Mesendoderm (in vitro differentiated cells): ENCODE measurements at regions not wholly inside any gene's neighbourhood (a gene's known extent, or its start where the extent isn't known, plus 50 kb on each side); places are given as distances from the start of the nearest gene placed in this dataset.

Experiments used
- DNase-seq: peaks from one replicate; pipeline ENCODE4 v3.0.0; 2013
- H2AK5ac ChIP-seq: 2 replicates; pipeline ENCODE4 v1.6.1; 2013; ENCODE audit warnings: low read length, inconsistent platforms
- H2BK120ac ChIP-seq: 2 replicates; pipeline ENCODE4 v1.6.1; 2013; ENCODE audit warnings: low read depth, mild to moderate bottlenecking, low read length, moderate library complexity, mixed read lengths
- H2BK15ac ChIP-seq: replicated peaks from 2 replicates; pipeline ENCODE4 v1.6.1; 2013; ENCODE audit warnings: low read depth, mild to moderate bottlenecking, moderate library complexity
- H2BK5ac ChIP-seq: 2 replicates; pipeline ENCODE4 v1.6.1; 2013; ENCODE audit warnings: low read length, inconsistent platforms
- H3K18ac ChIP-seq: 2 replicates; pipeline ENCODE4 v1.6.1; 2013; ENCODE audit warnings: mild to moderate bottlenecking, low read length, mixed read lengths
- H3K23ac ChIP-seq: one replicate; pipeline ENCODE4 v1.6.1; 2013; ENCODE audit warnings: low read length
- H3K27ac ChIP-seq: 2 replicates; pipeline ENCODE4 v1.5.1; 2013; ENCODE audit warnings: low read depth, mild to moderate bottlenecking, inconsistent platforms, low read length, moderate library complexity
- H3K27me3 ChIP-seq: 2 replicates; pipeline ENCODE4 v1.6.1; 2013; ENCODE audit warnings: low read length, control low read depth, mild to moderate bottlenecking, inconsistent platforms; ENCODE audit not compliant: insufficient read depth, poor library complexity
- H3K36me3 ChIP-seq: 2 replicates; pipeline ENCODE4 v1.6.1; 2013; ENCODE audit warnings: low read length, inconsistent platforms; ENCODE audit not compliant: control insufficient read depth, insufficient read depth
- H3K4ac ChIP-seq: one replicate; pipeline ENCODE4 v1.6.1; 2013; ENCODE audit warnings: low read depth, mild to moderate bottlenecking, low read length, moderate library complexity
- H3K4me1 ChIP-seq: 2 replicates; pipeline ENCODE4 v1.6.1; 2013; ENCODE audit warnings: low read depth, low read length, inconsistent platforms; ENCODE audit not compliant: control insufficient read depth
- H3K4me2 ChIP-seq: 2 replicates; pipeline ENCODE4 v1.6.1; 2013; ENCODE audit warnings: low read length
- H3K4me3 ChIP-seq: 2 replicates; pipeline ENCODE4 v1.5.1; 2013; ENCODE audit warnings: mild to moderate bottlenecking, low read length
- H3K56ac ChIP-seq: one replicate; pipeline ENCODE4 v1.6.1; 2013; ENCODE audit warnings: low read length
- H3K79me1 ChIP-seq: 2 replicates; pipeline ENCODE4 v1.6.1; 2013; ENCODE audit warnings: low read length, inconsistent platforms
- H3K79me2 ChIP-seq: 2 replicates; pipeline ENCODE4 v1.6.1; 2013; ENCODE audit warnings: mild to moderate bottlenecking, low read length; ENCODE audit not compliant: control insufficient read depth, insufficient read depth
- H3K9ac ChIP-seq: 2 replicates; pipeline ENCODE4 v1.6.1; 2013; ENCODE audit warnings: low read length, inconsistent platforms
- H4K5ac ChIP-seq: one replicate; pipeline ENCODE4 v1.6.1; 2013; ENCODE audit warnings: low read length
- H4K8ac ChIP-seq: one replicate; pipeline ENCODE4 v1.6.1; 2013; ENCODE audit warnings: low read depth, mild to moderate bottlenecking, control low read depth, low read length, moderate library complexity
- WGBS: extraction: QIAGEN DNeasy Blood & Tissue Kit; methylation state at CpG from one replicate; pipeline ENCODE4 v1.1.7; 2013; ENCODE audit warnings: low lambda C conversion rate, missing lambda C conversion rate; ENCODE audit not compliant: insufficient coverage; ENCODE audit errors: extremely low coverage; 5-methylcytosine and 5-hydroxymethylcytosine counted together

- Histone ChIP-seq H3K79me2 (no peaks in the 10 kb centered on the region), H2BK5ac (no peak overlapping the region), H4K5ac (no peak overlapping the region), H3K56ac (no peak overlapping the region), H2AK5ac (no peak overlapping the region), H3K27me3 (no peaks in the 10 kb centered on the region), H3K9ac (no peak overlapping the region), H2BK15ac (no peak overlapping the region), H3K79me1 (no peaks in the 10 kb centered on the region), H3K4me2 (no peak overlapping the region), H3K18ac (no peak overlapping the region), H3K23ac (no peak overlapping the region), H2BK120ac (no peak overlapping the region), H3K27ac (no peak overlapping the region), H4K8ac (no peak overlapping the region), H3K4me1 (no peaks in the 10 kb centered on the region), H3K36me3 (no peaks in the 10 kb centered on the region), H3K4me3 (no peak overlapping the region), H3K4ac (no peak overlapping the region)
- DNase-seq, result no peak
- WGBS, result no CpG with 5 or more reads among the region's 2 CpGs
These were observed 146.0 kb upstream of the PHACTR1 start for GRCh38 chr6:12570461-12571030.

- no peaks in the 10 kb centered on the region for H3K79me1 ChIP-seq
- H3K36me3 ChIP-seq, result no peaks in the 10 kb centered on the region
- H2BK15ac ChIP-seq, result no peak overlapping the region
- H3K27me3 ChIP-seq, result no peaks in the 10 kb centered on the region
- no peak overlapping the region for H2BK5ac ChIP-seq
- no peak overlapping the region for H3K4me3 ChIP-seq
- H3K56ac ChIP-seq, result no peak overlapping the region
- no peak overlapping the region for H4K5ac ChIP-seq
- no CpG with 5 or more reads among the region's 4 CpGs for WGBS
- no peak overlapping the region for H4K8ac ChIP-seq
- DNase-seq, result peak; percentile 94
- H3K4me2 ChIP-seq, result no peak overlapping the region
- no peak overlapping the region for H3K23ac ChIP-seq
- H2BK120ac ChIP-seq, result no peak overlapping the region
- H3K79me2 ChIP-seq, result no peaks in the 10 kb centered on the region
- no peak overlapping the region for H3K27ac ChIP-seq
- no peak overlapping the region for H3K4ac ChIP-seq
- H3K9ac ChIP-seq, result no peak overlapping the region
- H3K4me1 ChIP-seq, result no peaks in the 10 kb centered on the region
- peak overlapping the region; percentile 60 for H3K18ac ChIP-seq
- H2AK5ac ChIP-seq, result no peak overlapping the region
These were observed 143.4 kb upstream of the PHACTR1 start for GRCh38 chr6:12572896-12573827.

- Histone ChIP-seq H3K4me1 (no peaks in the 10 kb centered on the region), H3K4me2 (no peak overlapping the region), H3K27me3 (no peaks in the 10 kb centered on the region), H3K79me2 (no peaks in the 10 kb centered on the region), H2BK5ac (no peak overlapping the region), H3K4me3 (no peak overlapping the region), H3K23ac (no peak overlapping the region), H3K56ac (no peak overlapping the region), H4K5ac (no peak overlapping the region), H3K9ac (no peak overlapping the region), H3K18ac (no peak overlapping the region), H4K8ac (no peak overlapping the region), H3K4ac (no peak overlapping the region), H3K79me1 (no peaks in the 10 kb centered on the region), H3K36me3 (no peaks in the 10 kb centered on the region), H2BK15ac (no peak overlapping the region), H2BK120ac (no peak overlapping the region), H3K27ac (no peak overlapping the region), H2AK5ac (no peak overlapping the region)
- no CpG with 5 or more reads among the region's 4 CpGs for WGBS
- DNase-seq, result no peak
These were observed 140.6 kb upstream of the PHACTR1 start for GRCh38 chr6:12575961-12576360.

- Histone ChIP-seq H3K79me1 (no peaks in the 10 kb centered on the region), H3K79me2 (no peaks in the 10 kb centered on the region), H4K5ac (no peak overlapping the region), H4K8ac (no peak overlapping the region), H2BK120ac (no peak overlapping the region), H3K23ac (no peak overlapping the region), H3K36me3 (no peaks in the 10 kb centered on the region), H3K27me3 (no peaks in the 10 kb centered on the region), H3K27ac (no peak overlapping the region), H3K4me3 (no peak overlapping the region), H3K4me2 (no peak overlapping the region), H2BK15ac (no peak overlapping the region), H3K4ac (no peak overlapping the region), H3K56ac (no peak overlapping the region), H3K9ac (no peak overlapping the region), H3K18ac (no peak overlapping the region), H3K4me1 (no peaks in the 10 kb centered on the region), H2BK5ac (no peak overlapping the region), H2AK5ac (no peak overlapping the region)
- WGBS, result no CpG with 5 or more reads among the region's 2 CpGs
- DNase-seq, result no peak
These were observed 140.2 kb upstream of the PHACTR1 start for GRCh38 chr6:12576389-12576788.

GRCh38 chr6:12577124-12577850, 139.3 kb upstream of the PHACTR1 start:
- Histone ChIP-seq H3K4me1 (no peaks in the 10 kb centered on the region), H4K5ac (no peak overlapping the region), H3K23ac (no peak overlapping the region), H3K27ac (no peak overlapping the region), H3K36me3 (no peaks in the 10 kb centered on the region), H3K4ac (no peak overlapping the region), H2AK5ac (no peak overlapping the region), H3K56ac (no peak overlapping the region), H3K79me1 (no peaks in the 10 kb centered on the region), H3K4me3 (no peak overlapping the region), H4K8ac (no peak overlapping the region), H3K79me2 (no peaks in the 10 kb centered on the region), H3K27me3 (no peaks in the 10 kb centered on the region), H2BK120ac (no peak overlapping the region), H3K4me2 (no peak overlapping the region), H3K9ac (no peak overlapping the region), H2BK5ac (no peak overlapping the region), H2BK15ac (no peak overlapping the region), H3K18ac (no peak overlapping the region)
- no CpG with 5 or more reads among the region's 8 CpGs for WGBS
- peak; percentile 66 for DNase-seq
